HepG2 (cell line): ENCODE measurements at regions not wholly inside any gene's neighbourhood (a gene's known extent, or its start where the extent isn't known, plus 50 kb on each side); places are given as distances from the start of the nearest gene placed in this dataset.
"Not testable (repeated sequence)": the region's sequence is repeated elsewhere in the genome, so short reads cannot be mapped to it uniquely, and the experiment has no call there.

Source experiments
- ATAC-seq: fragments of 200-7000 bp; cut with Tn5 transposase; 3 replicates; pipeline ENCODE4 v1.9.1; 2020; ENCODE audit warnings: mild to moderate bottlenecking, moderate library complexity
- BruUV-seq: library from RNA; stranded (reverse); fragments of 400-500 nt; replicated peaks from 2 replicates; lab custom pipeline; 2021; lab: Mats Ljungman, UMichigan
- CTCF ChIA-PET: fragments of 300-600 bp; formaldehyde crosslinking; extraction: SDS; loops from one replicate; lab custom pipeline; 2021; ENCODE audit warnings: low total read pairs, inconsistent platforms, low intra/inter-chr PET ratio; lab: Yijun Ruan, JAX
- POLR2A ChIA-PET: fragments of 350-600 bp; sonication (Branson Sonifier 250); formaldehyde crosslinking; loops from one replicate; lab custom pipeline; 2020; ENCODE audit warnings: antibody characterized with exemption, inconsistent platforms; lab: Yijun Ruan, JAX
- DNase-seq: peaks from one replicate; pipeline ENCODE4 v3.0.0-alpha.2; 2015; ENCODE audit warnings: low spot score
- FAIRE-seq: peaks from 3 replicates; lab custom pipeline; 2011; peaks lifted over from hg19 to GRCh38; lab: Jason Lieb, UNC
- H2AFZ ChIP-seq: one replicate; pipeline ENCODE4 v1.6.1; 2011; ENCODE audit warnings: low read length, inconsistent platforms
- H3K27ac ChIP-seq: fragments of 300-600 bp; 3 replicates; pipeline ENCODE4 v1.8.0; 2011; ENCODE audit warnings: mixed run types, mild to moderate bottlenecking, mixed read lengths, low read length, inconsistent platforms; ENCODE audit not compliant: insufficient read depth; ENCODE audit errors: extremely low read length
- H3K27me3 ChIP-seq, 2 experiments: fragments of 200-600 bp in 1 of 2; 2 replicates in 1 of 2; 3 replicates in 1 of 2; pipeline versions ENCODE4 v1.6.0 to v1.8.0; 2011; ENCODE audit warnings: low read length in 2 of 2, mild to moderate bottlenecking in 2 of 2, moderate library complexity in 2 of 2, inconsistent platforms in 1 of 2; ENCODE audit not compliant: insufficient read depth in 2 of 2, control insufficient read depth in 1 of 2
- H3K36me3 ChIP-seq, 2 experiments: fragments of 200-600 bp in 1 of 2; replicated peaks in 1 of 2; 2 replicates in 1 of 2; 3 replicates in 1 of 2; pipeline versions ENCODE4 v1.5.1 to v1.8.0; 2011; ENCODE audit warnings: low read length in 2 of 2, inconsistent platforms in 1 of 2; ENCODE audit not compliant: insufficient read depth in 2 of 2, control insufficient read depth in 1 of 2
- H3K4me1 ChIP-seq: 2 replicates; pipeline ENCODE4 v1.5.1; 2012; ENCODE audit warnings: low read length, inconsistent platforms; ENCODE audit not compliant: insufficient read depth
- H3K4me2 ChIP-seq: 2 replicates; pipeline ENCODE4 v1.6.0; 2011; ENCODE audit warnings: low read depth, low read length, inconsistent platforms
- H3K4me3 ChIP-seq, 3 experiments: fragments of 200-600 bp in 1 of 3; sonication (generic), shearing (Covaris generic) in 1 of 3; replicated peaks in 1 of 3; 2 replicates each; pipeline ENCODE4 v1.5.1; 2011 to 2016; ENCODE audit warnings: low read length in 3 of 3, inconsistent platforms in 2 of 3, low read depth in 2 of 3, mild to moderate bottlenecking in 2 of 3, control low read depth in 1 of 3, mixed read lengths in 1 of 3; ENCODE audit not compliant: insufficient read depth in 1 of 3
- H3K79me2 ChIP-seq: one replicate; pipeline ENCODE4 v1.6.1; 2011; ENCODE audit warnings: low read length, inconsistent platforms; ENCODE audit not compliant: insufficient read depth
- H3K9ac ChIP-seq: 2 replicates; pipeline ENCODE4 v1.6.0; 2011; ENCODE audit warnings: mild to moderate bottlenecking, low read depth, low read length, inconsistent platforms; ENCODE audit not compliant: insufficient read depth
- H3K9me3 ChIP-seq: 2 replicates; pipeline ENCODE4 v1.5.1; 2012; ENCODE audit warnings: mild to moderate bottlenecking, low read length
- H4K20me1 ChIP-seq: 2 replicates; pipeline ENCODE4 v1.6.0; 2011; ENCODE audit warnings: inconsistent platforms, mild to moderate bottlenecking, low read length, moderate library complexity; ENCODE audit not compliant: insufficient read depth
- BRCA1 ChIP-seq: sonication (generic); formaldehyde crosslinking; IDR thresholded peaks from 2 replicates; pipeline ENCODE4 v1.4.0; 2020; ENCODE audit warnings: missing genetic modification reagents
- GTF3A ChIP-seq: sonication (generic); formaldehyde crosslinking; conservative IDR thresholded peaks from 2 replicates; pipeline ENCODE4 v1.4.0; 2020; ENCODE audit warnings: mild to moderate bottlenecking, missing genetic modification reagents
- MTA3 ChIP-seq: sonication (generic); formaldehyde crosslinking; IDR thresholded peaks from 2 replicates; pipeline ENCODE4 v1.4.0; 2020; ENCODE audit warnings: missing genetic modification reagents
- NFIB ChIP-seq: sonication (generic); formaldehyde crosslinking; IDR thresholded peaks from 2 replicates; pipeline ENCODE4 v1.9.0; 2021; ENCODE audit warnings: missing genetic modification reagents, mild to moderate bottlenecking, borderline replicate concordance
- NR3C1 ChIP-seq: sonication (generic); formaldehyde crosslinking; IDR thresholded peaks from 2 replicates; pipeline ENCODE4 v1.4.0; 2020; ENCODE audit warnings: missing genetic modification reagents
- ZNF383 ChIP-seq: sonication (generic); formaldehyde crosslinking; IDR thresholded peaks from 2 replicates; pipeline ENCODE4 v1.4.0; 2020; ENCODE audit warnings: missing genetic modification reagents, mild to moderate bottlenecking, borderline replicate concordance
- ZNF407 ChIP-seq: sonication (generic); formaldehyde crosslinking; IDR thresholded peaks from one replicate; pipeline ENCODE4 v1.5.1; 2020; ENCODE audit warnings: mild to moderate bottlenecking, missing genetic modification reagents; ENCODE audit errors: not compliant biosample characterization
- ZNF496 ChIP-seq: sonication (generic); formaldehyde crosslinking; IDR thresholded peaks from 2 replicates; pipeline ENCODE4 v1.8.1; 2023; ENCODE audit warnings: mild to moderate bottlenecking, moderate library complexity, missing genetic modification reagents; ENCODE audit not compliant: insufficient replicate concordance
- ZNF580 ChIP-seq: IDR thresholded peaks from 2 replicates; pipeline ENCODE4 v1.6.1; 2016; ENCODE audit warnings: low read depth, borderline replicate concordance
- ZNF724P ChIP-seq: sonication (generic); formaldehyde crosslinking; IDR thresholded peaks from 2 replicates; pipeline ENCODE4 v1.8.0; 2022; ENCODE audit warnings: missing genetic modification reagents, borderline replicate concordance
- WGBS: methylation state at CpG from one replicate; pipeline ENCODE4 v1.1.6; 2017; ENCODE audit warnings: low lambda C conversion rate; 5-methylcytosine and 5-hydroxymethylcytosine counted together
- in situ Hi-C: cut with HindIII; loops from 2 replicates; pipeline ENCODE4 v1.10.0; 2017; ENCODE audit warnings: low pct_unique_long_range_greater_than_20kb; ENCODE audit not compliant: extremely low pct_ligation_motif_present
- intact Hi-C: fragments of 100-400 bp; cut with micrococcal nuclease; formaldehyde crosslinking; loops from one replicate; pipeline ENCODE4 v1.10.0; 2022; ENCODE audit not compliant: unreplicated experiment

- POLR2A ChIA-PET = not testable (repeated sequence)
These were observed 494.2 kb upstream of the POM121L12 start for GRCh38 chr7:52541198-52541765.

GRCh38 chr7:52540041-52540440 lies 495.4 kb upstream of the POM121L12 start:
- Histone ChIP-seq H3K9ac (no peak overlapping the region), H2AFZ (no peak overlapping the region), H3K27ac (no peak overlapping the region), H3K4me2 (no peak overlapping the region), H3K4me1 (no peaks in the 10 kb centered on the region), H3K9me3 (peaks cover 77% of the 10 kb centered on the region), H3K36me3 (no peaks in the 10 kb centered on the region), H3K79me2 (no peaks in the 10 kb centered on the region), H3K4me3 (no peak overlapping the region), H4K20me1 (no peaks in the 10 kb centered on the region), H3K27me3 (no peaks in the 10 kb centered on the region)
- ChIA-PET POLR2A (no interaction called here), CTCF (no interaction called here)
- in situ Hi-C loops (no loop called here), intact Hi-C loops (no loop called here)
- no peak for ATAC-seq
- no peak for FAIRE-seq
- no peak for DNase-seq
- WGBS = 0% methylated on average over 2 of the region's 2 CpGs
- no TSS peak for BruUV-seq
- TF ChIP-seq ZNF724P (no peak), NR3C1 (CRISPR knock-in tag) (no peak), GTF3A (CRISPR knock-in tag) (no peak), ZNF580 (no peak), ZNF407 (CRISPR knock-in tag) (no peak), ZNF496 (CRISPR knock-in tag) (no peak), ZNF383 (CRISPR knock-in tag) (no peak), BRCA1 (CRISPR knock-in tag) (no peak), MTA3 (CRISPR knock-in tag) (no peak), NFIB (CRISPR knock-in tag) (no peak)

More at GRCh38 chr7:52541198-52541765, 494.2 kb upstream of the POM121L12 start:
- WGBS = under 1% methylated on average over 5 of the region's 5 CpGs
- H4K20me1 ChIP-seq, H3K27me3 ChIP-seq, intact Hi-C loops, H3K4me3 ChIP-seq, H2AFZ ChIP-seq, FAIRE-seq, BruUV-seq, ATAC-seq, H3K27ac ChIP-seq, H3K79me2 ChIP-seq, H3K36me3 ChIP-seq, H3K9ac ChIP-seq, H3K4me2 ChIP-seq, in situ Hi-C loops, H3K4me1 ChIP-seq, CTCF ChIA-PET: not testable (repeated sequence)
- DNase-seq = peak; percentile 16
- peaks cover 75% of the 10 kb centered on the region for H3K9me3 ChIP-seq
